Activated naive CD8-positive, alpha-beta T cell treated with anti-CD3 and anti-CD28 coated beads for 36 hours (primary cell): ENCODE measurements at regions not wholly inside any gene's neighbourhood (a gene's known extent, or its start where the extent isn't known, plus 50 kb on each side); places are given as distances from the start of the nearest gene placed in this dataset.

Experiments
- DNase-seq: peaks from one replicate; pipeline ENCODE4 v3.0.0; 2021
- H3K27ac Mint-ChIP-seq: one replicate; pipeline ENCODE4 v1.8.0; 2022; ENCODE audit warnings: mild to moderate bottlenecking, moderate library complexity, mixed read lengths
- H3K27me3 Mint-ChIP-seq: one replicate; pipeline ENCODE4 v1.8.0; 2022; ENCODE audit warnings: mild to moderate bottlenecking, mixed read lengths
- H3K36me3 Mint-ChIP-seq: one replicate; pipeline ENCODE4 v1.8.0; 2021; ENCODE audit warnings: mild to moderate bottlenecking, mixed read lengths
- H3K4me1 Mint-ChIP-seq: one replicate; pipeline ENCODE4 v1.8.0; 2021; ENCODE audit warnings: mixed read lengths
- H3K4me3 Mint-ChIP-seq: one replicate; pipeline ENCODE4 v1.8.0; 2022; ENCODE audit warnings: mild to moderate bottlenecking, moderate library complexity, mixed read lengths
- H3K9me3 Mint-ChIP-seq: one replicate; pipeline ENCODE4 v1.8.0; 2022; ENCODE audit warnings: mixed read lengths

- Mint-ChIP-seq H3K36me3 (no peaks in the 10 kb centered on the region), H3K27me3 (peaks cover 44% of the 10 kb centered on the region), H3K9me3 (no peaks in the 10 kb centered on the region), H3K27ac (no peak overlapping the region), H3K4me3 (no peak overlapping the region), H3K4me1 (no peaks in the 10 kb centered on the region)
- DNase-seq = no peak
Measured at GRCh38 chr22:27130906-27131305, 473.5 kb downstream of the MIAT start.

- H3K4me3 Mint-ChIP-seq = no peak overlapping the region
- H3K27ac Mint-ChIP-seq = no peak overlapping the region
- DNase-seq = no peak
- H3K36me3 Mint-ChIP-seq = no peaks in the 10 kb centered on the region
- H3K27me3 Mint-ChIP-seq = peaks cover 45% of the 10 kb centered on the region
- no peaks in the 10 kb centered on the region for H3K9me3 Mint-ChIP-seq
- no peaks in the 10 kb centered on the region for H3K4me1 Mint-ChIP-seq
Measured at GRCh38 chr22:27131346-27131745, 474.0 kb downstream of the MIAT start.

- Mint-ChIP-seq H3K9me3 (no peaks in the 10 kb centered on the region), H3K36me3 (no peaks in the 10 kb centered on the region), H3K27me3 (peaks cover 44% of the 10 kb centered on the region), H3K4me3 (no peak overlapping the region), H3K27ac (no peak overlapping the region), H3K4me1 (no peaks in the 10 kb centered on the region)
- no peak for DNase-seq
Measured at GRCh38 chr22:27132400-27132799, 475.0 kb downstream of the MIAT start.

GRCh38 chr22:27133019-27133431 lies 475.6 kb downstream of the MIAT start:
- H3K4me3 Mint-ChIP-seq = no peak overlapping the region
- H3K9me3 Mint-ChIP-seq = no peaks in the 10 kb centered on the region
- H3K4me1 Mint-ChIP-seq = no peaks in the 10 kb centered on the region
- no peaks in the 10 kb centered on the region for H3K36me3 Mint-ChIP-seq
- no peak overlapping the region for H3K27ac Mint-ChIP-seq
- peaks cover 46% of the 10 kb centered on the region for H3K27me3 Mint-ChIP-seq
- DNase-seq = no peak

- H3K36me3 Mint-ChIP-seq = no peaks in the 10 kb centered on the region
- H3K9me3 Mint-ChIP-seq = no peaks in the 10 kb centered on the region
- no peak overlapping the region for H3K27ac Mint-ChIP-seq
- no peak for DNase-seq
- H3K4me1 Mint-ChIP-seq = no peaks in the 10 kb centered on the region
- no peak overlapping the region for H3K4me3 Mint-ChIP-seq
- peaks cover 46% of the 10 kb centered on the region for H3K27me3 Mint-ChIP-seq
Measured at GRCh38 chr22:27133681-27134314, 476.4 kb downstream of the MIAT start.

GRCh38 chr22:27134315-27134701 lies 476.9 kb downstream of the MIAT start:
- no peaks in the 10 kb centered on the region for H3K4me1 Mint-ChIP-seq
- H3K27me3 Mint-ChIP-seq = peaks cover 43% of the 10 kb centered on the region
- no peak overlapping the region for H3K4me3 Mint-ChIP-seq
- peak; percentile 5 for DNase-seq
- no peaks in the 10 kb centered on the region for H3K36me3 Mint-ChIP-seq
- no peak overlapping the region for H3K27ac Mint-ChIP-seq
- H3K9me3 Mint-ChIP-seq = no peaks in the 10 kb centered on the region

GRCh38 chr22:27135031-27135981 lies 477.9 kb downstream of the MIAT start:
- no peaks in the 10 kb centered on the region for H3K4me1 Mint-ChIP-seq
- no peaks in the 10 kb centered on the region for H3K9me3 Mint-ChIP-seq
- DNase-seq = no peak
- no peaks in the 10 kb centered on the region for H3K36me3 Mint-ChIP-seq
- H3K4me3 Mint-ChIP-seq = no peak overlapping the region
- H3K27me3 Mint-ChIP-seq = peaks cover 43% of the 10 kb centered on the region
- H3K27ac Mint-ChIP-seq = no peak overlapping the region

GRCh38 chr22:27136596-27136995 lies 479.2 kb downstream of the MIAT start:
- Mint-ChIP-seq H3K4me3 (no peak overlapping the region), H3K36me3 (no peaks in the 10 kb centered on the region), H3K4me1 (no peaks in the 10 kb centered on the region), H3K27me3 (peaks cover 35% of the 10 kb centered on the region), H3K27ac (no peak overlapping the region), H3K9me3 (no peaks in the 10 kb centered on the region)
- DNase-seq = no peak

GRCh38 chr22:27137871-27138337 lies 480.5 kb downstream of the MIAT start:
- H3K9me3 Mint-ChIP-seq = no peaks in the 10 kb centered on the region
- DNase-seq = no peak
- H3K4me3 Mint-ChIP-seq = no peak overlapping the region
- no peaks in the 10 kb centered on the region for H3K4me1 Mint-ChIP-seq
- no peak overlapping the region for H3K27ac Mint-ChIP-seq
- no peaks in the 10 kb centered on the region for H3K36me3 Mint-ChIP-seq
- peaks cover 26% of the 10 kb centered on the region for H3K27me3 Mint-ChIP-seq

- no peak overlapping the region for H3K27ac Mint-ChIP-seq
- H3K4me1 Mint-ChIP-seq = no peaks in the 10 kb centered on the region
- H3K9me3 Mint-ChIP-seq = no peaks in the 10 kb centered on the region
Measured at GRCh38 chr22:27138471-27138870, 481.1 kb downstream of the MIAT start.

GRCh38 chr22:27139935-27140511 lies 482.6 kb downstream of the MIAT start:
- no peaks in the 10 kb centered on the region for H3K36me3 Mint-ChIP-seq
- no peaks in the 10 kb centered on the region for H3K4me1 Mint-ChIP-seq
- no peak overlapping the region for H3K27ac Mint-ChIP-seq
- DNase-seq = no peak
- no peak overlapping the region for H3K4me3 Mint-ChIP-seq
- H3K27me3 Mint-ChIP-seq = peaks cover 11% of the 10 kb centered on the region
- no peaks in the 10 kb centered on the region for H3K9me3 Mint-ChIP-seq

More at GRCh38 chr22:27138471-27138870, 481.1 kb downstream of the MIAT start:
- Mint-ChIP-seq H3K27me3 (peaks cover 20% of the 10 kb centered on the region), H3K4me3 (no peak overlapping the region), H3K36me3 (no peaks in the 10 kb centered on the region)
- DNase-seq = no peak

- Mint-ChIP-seq H3K9me3 (no peaks in the 10 kb centered on the region), H3K4me1 (no peaks in the 10 kb centered on the region), H3K27me3 (peaks cover 3% of the 10 kb centered on the region)
Measured at GRCh38 chr22:27142286-27142685, 484.9 kb downstream of the MIAT start.

GRCh38 chr22:27144321-27144720 lies 486.9 kb downstream of the MIAT start:
- H3K27me3 Mint-ChIP-seq = peaks cover 14% of the 10 kb centered on the region
- no peak overlapping the region for H3K4me3 Mint-ChIP-seq
- DNase-seq = no peak
- H3K9me3 Mint-ChIP-seq = peaks cover 6% of the 10 kb centered on the region
- no peak overlapping the region for H3K27ac Mint-ChIP-seq
- peaks cover 2% of the 10 kb centered on the region for H3K36me3 Mint-ChIP-seq
- H3K4me1 Mint-ChIP-seq = no peaks in the 10 kb centered on the region

More at GRCh38 chr22:27142286-27142685, 484.9 kb downstream of the MIAT start:
- Mint-ChIP-seq H3K27ac (no peak overlapping the region), H3K36me3 (no peaks in the 10 kb centered on the region), H3K4me3 (no peak overlapping the region)
- DNase-seq = no peak

- H3K4me3 Mint-ChIP-seq = no peak overlapping the region
- peaks cover 34% of the 10 kb centered on the region for H3K27me3 Mint-ChIP-seq
- peaks cover 6% of the 10 kb centered on the region for H3K9me3 Mint-ChIP-seq
- peaks cover 2% of the 10 kb centered on the region for H3K36me3 Mint-ChIP-seq
- H3K27ac Mint-ChIP-seq = no peak overlapping the region
- H3K4me1 Mint-ChIP-seq = peaks cover 4% of the 10 kb centered on the region
- DNase-seq = no peak
Measured at GRCh38 chr22:27146866-27147633, 489.7 kb downstream of the MIAT start.

GRCh38 chr22:27148055-27148454 lies 490.7 kb downstream of the MIAT start:
- Mint-ChIP-seq H3K36me3 (peaks cover 2% of the 10 kb centered on the region), H3K4me1 (peaks cover 4% of the 10 kb centered on the region), H3K4me3 (no peak overlapping the region), H3K27me3 (peaks cover 42% of the 10 kb centered on the region), H3K27ac (no peak overlapping the region), H3K9me3 (peaks cover 6% of the 10 kb centered on the region)
- DNase-seq = no peak
